GM19035 (cell line): ENCODE measurements at regions not wholly inside any gene's neighbourhood (a gene's known extent, or its start where the extent isn't known, plus 50 kb on each side); places are given as distances from the start of the nearest gene placed in this dataset.
"Not testable (repeated sequence)": the region's sequence is repeated elsewhere in the genome, so short reads cannot be mapped to it uniquely, and the experiment has no call there.

ENCODE experiments used
- ATAC-seq: cut with Tn5 transposase; IDR thresholded peaks from one replicate; pipeline ENCODE4 v1.9.1; 2021; ENCODE audit not compliant: unreplicated experiment

GRCh38 chr12:25787701-25788100, 170.8 kb upstream of the RASSF8 start:
- no peak for ATAC-seq

GRCh38 chr12:25788707-25789442, 169.6 kb upstream of the RASSF8 start:
- no peak for ATAC-seq

DNA sequence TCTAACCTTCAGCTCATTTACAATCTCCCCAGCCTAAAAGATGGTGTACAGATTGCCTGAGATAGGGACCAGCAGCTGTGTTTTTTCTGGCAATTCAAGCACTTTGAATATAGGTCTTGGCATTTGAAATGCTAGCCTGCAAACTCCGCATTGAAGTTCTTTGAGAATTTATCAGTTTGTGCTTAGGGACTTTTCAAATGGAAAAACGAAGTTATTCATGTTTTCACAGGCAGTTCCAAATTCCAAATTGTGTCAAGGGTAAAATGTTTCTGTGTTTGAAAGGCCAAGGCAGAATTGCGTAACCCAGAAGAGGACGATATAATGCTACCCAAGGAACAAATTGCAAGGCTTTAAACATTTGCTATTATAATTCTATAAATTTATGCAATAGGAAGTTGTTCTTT, 168.9 kb upstream of the RASSF8 start:
- ATAC-seq, result no peak

- no peak for ATAC-seq
These were observed 166.5 kb upstream of the RASSF8 start for GRCh38 chr12:25792031-25792430.

- ATAC-seq, result no peak
These were observed 165.3 kb upstream of the RASSF8 start for GRCh38 chr12:25793196-25793595.

DNA sequence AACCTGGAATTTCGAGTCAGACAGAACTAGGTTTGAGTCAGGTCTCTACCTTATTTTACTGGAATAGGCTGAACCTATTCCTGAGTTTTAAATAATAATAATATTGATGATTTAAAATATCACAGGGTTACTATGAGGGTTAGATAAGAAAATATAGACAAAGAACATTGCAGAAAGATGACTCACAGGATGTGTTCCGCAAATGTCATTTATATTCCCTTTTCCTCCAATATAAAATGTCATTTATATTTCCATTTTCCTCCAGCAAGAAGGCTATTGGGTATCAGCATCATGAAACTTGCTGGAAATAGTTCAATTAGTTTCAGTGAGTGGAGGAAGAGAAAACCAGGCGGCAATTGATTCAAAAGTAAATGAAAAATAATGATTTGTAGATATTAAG, 163.9 kb upstream of the RASSF8 start:
- ATAC-seq, result no peak

GRCh38 chr12:25796523-25797000, 161.9 kb upstream of the RASSF8 start:
- ATAC-seq, result no peak

- no peak for ATAC-seq
These were observed 161.1 kb upstream of the RASSF8 start for GRCh38 chr12:25797386-25797785.

- no peak for ATAC-seq
These were observed 160.5 kb upstream of the RASSF8 start for GRCh38 chr12:25797949-25798348.

DNA sequence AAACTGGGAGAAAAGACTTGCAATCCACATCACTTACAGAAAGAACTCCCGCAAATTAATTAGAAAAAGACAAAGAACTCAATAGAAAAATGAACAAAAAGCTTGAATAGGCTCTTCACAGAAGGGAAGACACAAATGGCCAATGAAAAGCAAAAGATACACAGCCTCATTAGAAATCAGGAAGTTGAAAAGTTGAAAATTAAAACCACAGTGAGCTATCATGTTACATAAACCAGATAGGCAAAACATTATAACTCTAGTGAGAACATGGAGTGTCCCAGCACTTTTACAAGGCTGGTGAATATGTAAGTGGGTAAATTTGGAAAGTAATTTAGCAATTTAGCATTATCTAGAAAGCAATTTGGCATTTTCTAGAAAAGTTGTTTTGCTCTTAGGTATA, 158.4 kb upstream of the RASSF8 start:
- ATAC-seq, result no peak

DNA sequence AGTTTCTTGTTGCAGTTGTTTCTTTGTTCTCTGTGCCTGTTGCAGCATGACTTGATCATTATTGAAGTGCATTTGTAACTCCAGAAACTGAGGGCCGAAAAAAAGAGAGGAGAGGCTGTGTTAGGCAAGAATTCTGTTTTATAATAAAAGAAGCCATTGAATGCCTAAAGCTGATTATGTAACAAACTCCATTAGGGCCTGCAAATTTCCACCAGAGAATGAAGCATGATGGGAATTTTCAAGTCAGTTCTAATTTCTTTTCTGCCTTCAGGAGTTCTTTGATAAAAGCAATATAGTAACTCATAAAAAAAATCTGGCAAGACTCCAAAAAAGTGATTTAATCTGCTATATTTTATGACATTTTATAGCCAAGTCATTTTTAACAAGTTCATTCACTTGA, 156.7 kb upstream of the RASSF8 start:
- no peak for ATAC-seq

DNA sequence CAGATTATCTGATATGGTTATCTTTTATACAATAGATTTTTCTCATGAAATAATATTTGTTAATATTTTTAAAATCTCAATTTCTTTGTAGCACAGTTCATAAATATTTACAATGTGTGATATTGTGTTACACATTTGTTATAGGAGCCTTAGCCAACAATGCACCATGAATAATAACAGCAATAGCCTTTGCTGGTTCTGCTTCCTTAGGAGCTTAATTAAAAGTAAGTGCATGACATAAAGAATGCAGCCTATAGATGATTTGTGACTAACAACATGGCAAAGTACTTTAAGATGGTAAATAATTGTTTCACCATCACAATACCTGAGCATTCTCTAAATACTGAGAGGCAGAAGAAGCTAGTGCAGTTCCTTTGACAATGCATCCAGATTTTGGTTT, 156.3 kb upstream of the RASSF8 start:
- ATAC-seq, result no peak

DNA sequence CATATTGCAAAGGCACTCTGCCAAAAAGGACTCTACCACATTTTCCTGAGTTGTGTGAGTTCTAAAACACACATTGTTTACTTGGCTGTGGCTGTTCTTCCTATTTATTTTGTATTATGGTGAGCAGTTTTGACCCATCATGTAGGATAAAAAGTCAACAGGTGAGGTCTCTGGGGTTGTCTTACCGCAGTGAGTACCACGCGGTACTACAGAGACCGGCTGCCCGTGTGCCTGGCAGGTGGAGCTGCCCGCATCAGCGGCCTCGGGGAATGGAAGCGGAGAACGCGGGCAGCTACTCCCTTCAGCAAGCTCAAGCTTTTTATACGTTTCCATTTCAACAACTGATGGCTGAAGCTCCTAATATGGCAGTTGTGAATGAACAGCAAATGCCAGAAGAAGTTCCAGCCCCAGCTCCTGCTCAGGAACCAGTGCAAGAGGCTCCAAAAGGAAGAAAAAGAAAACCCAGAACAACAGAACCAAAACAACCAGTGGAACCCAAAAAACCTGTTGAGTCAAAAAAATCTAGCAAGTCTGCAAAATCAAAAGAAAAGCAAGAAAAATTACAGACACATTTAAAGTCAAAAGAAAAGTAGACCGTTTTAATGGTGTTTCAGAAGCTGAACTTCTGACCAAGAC, 155.3 kb upstream of the RASSF8 start:
- ATAC-seq, result not testable (repeated sequence)

DNA sequence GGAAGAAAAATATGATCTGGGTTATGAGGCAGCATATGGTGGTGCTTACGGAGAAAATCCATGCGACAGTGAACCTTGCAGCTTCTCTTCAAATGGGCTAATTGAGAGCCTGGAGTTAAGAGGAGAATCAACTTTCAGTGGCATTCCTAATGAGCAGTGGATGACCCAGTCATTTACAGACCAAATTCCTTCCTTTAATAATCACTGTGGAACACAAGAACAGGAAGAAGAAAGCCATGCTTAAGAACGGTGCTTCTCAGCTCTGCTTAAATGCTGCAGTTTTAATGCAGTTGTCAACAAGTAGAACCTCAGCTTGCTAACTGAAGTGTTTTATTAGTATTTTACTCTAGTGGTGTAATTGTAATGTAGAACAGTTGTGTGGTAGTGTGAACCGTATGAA, 154.2 kb upstream of the RASSF8 start:
- not testable (repeated sequence) for ATAC-seq

DNA sequence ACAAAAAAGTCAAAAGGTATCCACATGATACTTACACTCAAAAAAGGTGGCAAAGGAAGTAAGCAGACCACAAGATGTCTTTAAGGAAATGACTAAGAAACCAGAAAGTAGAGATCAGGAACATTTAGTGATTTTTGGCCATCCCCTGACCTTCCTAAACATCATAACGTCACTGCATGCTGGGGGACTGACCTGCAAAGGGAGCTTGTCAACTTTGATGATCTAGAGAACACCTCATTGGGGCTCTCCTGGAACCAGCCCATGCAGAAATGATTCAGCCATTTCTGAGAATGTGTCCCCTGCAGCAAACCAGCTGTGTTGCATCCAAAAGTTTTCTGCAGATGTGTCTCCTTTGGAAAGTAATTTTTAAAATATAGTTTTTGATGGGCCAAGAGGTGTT, 152.2 kb upstream of the RASSF8 start:
- no peak for ATAC-seq

GRCh38 chr12:25808604-25809003, 149.9 kb upstream of the RASSF8 start:
- no peak for ATAC-seq

- no peak for ATAC-seq
These were observed 147.8 kb upstream of the RASSF8 start for GRCh38 chr12:25810683-25811082.

- ATAC-seq, result peak; percentile 71
These were observed 146.8 kb upstream of the RASSF8 start for GRCh38 chr12:25811656-25812126.

DNA sequence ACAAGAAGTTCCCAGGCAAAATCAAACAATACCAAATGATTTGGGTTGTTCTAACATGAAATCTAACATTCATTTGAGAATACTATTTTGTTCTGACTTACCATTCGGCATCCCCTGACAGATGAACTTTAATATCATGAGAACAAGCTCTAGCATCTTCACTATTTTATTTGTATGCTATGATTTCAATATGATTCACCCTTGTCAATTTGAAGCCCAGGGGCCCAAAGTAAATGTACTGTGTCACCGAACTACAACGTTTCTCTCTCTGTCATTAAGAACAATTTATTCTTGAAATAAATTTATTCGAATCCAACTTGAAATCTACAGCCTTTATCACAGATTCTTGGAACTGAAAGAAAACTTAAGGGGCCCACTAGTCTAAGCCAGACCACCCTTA, 146.2 kb upstream of the RASSF8 start:
- no peak for ATAC-seq

DNA sequence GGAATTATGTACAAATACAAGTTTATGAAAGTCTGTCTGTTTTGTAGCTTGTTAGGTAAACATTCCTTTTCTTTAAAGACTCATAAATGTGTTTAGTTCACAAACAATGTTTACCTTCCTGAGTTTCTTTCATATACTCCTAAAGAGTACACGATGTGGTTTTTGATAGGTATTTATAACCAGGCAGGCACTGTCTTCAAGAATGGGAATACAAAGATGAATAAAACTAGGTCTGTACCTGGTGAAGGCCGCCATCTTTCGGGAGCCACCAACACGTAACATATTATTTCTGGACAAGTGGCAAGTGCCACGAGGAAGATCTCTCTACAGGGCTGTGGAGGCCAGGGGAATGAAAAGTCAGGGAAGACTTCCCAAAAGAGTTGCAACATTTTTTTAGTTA, 144.6 kb upstream of the RASSF8 start:
- no peak for ATAC-seq

- no peak for ATAC-seq
These were observed 141.8 kb upstream of the RASSF8 start for GRCh38 chr12:25816637-25817036.

- no peak for ATAC-seq
These were observed 141.3 kb upstream of the RASSF8 start for GRCh38 chr12:25817166-25817565.
